SK-N-SH treated with all-trans-retinoic acid at 6 μM for 48 hours (cell line): ENCODE measurements at regions not wholly inside any gene's neighbourhood (a gene's known extent, or its start where the extent isn't known, plus 50 kb on each side); places are given as distances from the start of the nearest gene placed in this dataset.

Experiments used
- BACH2 ChIP-seq: fragments of 250-450 bp; sonication (Bioruptor Pico); IDR thresholded peaks from 2 replicates; pipeline ENCODE4 v1.9.0; 2021; ENCODE audit warnings: mild to moderate bottlenecking, borderline replicate concordance
- CREB5 ChIP-seq: fragments of 250-450 bp; sonication (Bioruptor Pico); IDR thresholded peaks from 2 replicates; pipeline ENCODE4 v1.5.1; 2020; ENCODE audit warnings: low read depth, mild to moderate bottlenecking, moderate library complexity
- CSDC2 ChIP-seq: fragments of 250-450 bp; sonication (Bioruptor Pico); IDR thresholded peaks from 2 replicates; pipeline ENCODE4 v1.5.0; 2020; ENCODE audit warnings: mild to moderate bottlenecking, moderate library complexity
- CSRNP3 ChIP-seq: fragments of 250-450 bp; sonication (Bioruptor Pico); IDR thresholded peaks from 2 replicates; pipeline ENCODE4 v1.5.1; 2021; ENCODE audit warnings: mild to moderate bottlenecking, moderate library complexity
- GLIS3 ChIP-seq: fragments of 250-450 bp; sonication (Bioruptor Pico); IDR thresholded peaks from 2 replicates; pipeline ENCODE4 v1.5.0; 2020; ENCODE audit warnings: mild to moderate bottlenecking, moderate library complexity
- OSR1 ChIP-seq: fragments of 250-450 bp; sonication (Bioruptor Pico); IDR thresholded peaks from 2 replicates; pipeline ENCODE4 v1.8.0; 2022; ENCODE audit warnings: moderate library complexity, mild to moderate bottlenecking, inconsistent platforms
- PATZ1 ChIP-seq: fragments of 250-450 bp; sonication (Bioruptor Pico); IDR thresholded peaks from 2 replicates; pipeline ENCODE4 v1.8.0; 2020; ENCODE audit warnings: mild to moderate bottlenecking, moderate library complexity, borderline replicate concordance
- POU6F1 ChIP-seq: fragments of 250-450 bp; sonication (Bioruptor Pico); IDR thresholded peaks from 2 replicates; pipeline ENCODE4 v1.8.0; 2021; ENCODE audit warnings: low read depth, mild to moderate bottlenecking, moderate library complexity, borderline replicate concordance
- TOX ChIP-seq: fragments of 250-450 bp; sonication (Bioruptor Pico); IDR thresholded peaks from 2 replicates; pipeline ENCODE4 v1.8.0; 2021; ENCODE audit warnings: mild to moderate bottlenecking, moderate library complexity, borderline replicate concordance
- ZC3H10 ChIP-seq: fragments of 250-450 bp; sonication (Bioruptor Pico); IDR thresholded peaks from 2 replicates; pipeline ENCODE4 v1.5.1; 2021; ENCODE audit warnings: mild to moderate bottlenecking, moderate library complexity
- ZFP3 ChIP-seq: fragments of 250-450 bp; sonication (Bioruptor Pico); IDR thresholded peaks from 2 replicates; pipeline ENCODE4 v1.5.0; 2020; ENCODE audit warnings: mild to moderate bottlenecking, moderate library complexity
- ZNF565 ChIP-seq: fragments of 450-650 bp; formaldehyde crosslinking; conservative IDR thresholded peaks from 2 replicates; pipeline ENCODE4 v1.5.0; 2020; ENCODE audit warnings: low read depth, mild to moderate bottlenecking, moderate library complexity
- TF ChIP-seq, protein P1 (sequence below): fragments of 250-450 bp; sonication (Bioruptor Pico); IDR thresholded peaks from 2 replicates; pipeline ENCODE4 v1.5.0; 2020; ENCODE audit warnings: mild to moderate bottlenecking, moderate library complexity

- TF ChIP-seq TOX (CRISPR knock-in tag) (no peak), POU6F1 (CRISPR knock-in tag) (no peak), PATZ1 (no peak), OSR1 (CRISPR knock-in tag) (no peak), ZC3H10 (CRISPR knock-in tag) (no peak), GLIS3 (CRISPR knock-in tag) (no peak), BACH2 (CRISPR knock-in tag) (no peak), CSDC2 (CRISPR knock-in tag) (no peak), CREB5 (CRISPR knock-in tag) (no peak), ZNF565 (CRISPR knock-in tag) (no peak), CSRNP3 (CRISPR knock-in tag) (no peak), ZFP3 (CRISPR knock-in tag) (no peak)
- TF ChIP-seq, protein P1, sequence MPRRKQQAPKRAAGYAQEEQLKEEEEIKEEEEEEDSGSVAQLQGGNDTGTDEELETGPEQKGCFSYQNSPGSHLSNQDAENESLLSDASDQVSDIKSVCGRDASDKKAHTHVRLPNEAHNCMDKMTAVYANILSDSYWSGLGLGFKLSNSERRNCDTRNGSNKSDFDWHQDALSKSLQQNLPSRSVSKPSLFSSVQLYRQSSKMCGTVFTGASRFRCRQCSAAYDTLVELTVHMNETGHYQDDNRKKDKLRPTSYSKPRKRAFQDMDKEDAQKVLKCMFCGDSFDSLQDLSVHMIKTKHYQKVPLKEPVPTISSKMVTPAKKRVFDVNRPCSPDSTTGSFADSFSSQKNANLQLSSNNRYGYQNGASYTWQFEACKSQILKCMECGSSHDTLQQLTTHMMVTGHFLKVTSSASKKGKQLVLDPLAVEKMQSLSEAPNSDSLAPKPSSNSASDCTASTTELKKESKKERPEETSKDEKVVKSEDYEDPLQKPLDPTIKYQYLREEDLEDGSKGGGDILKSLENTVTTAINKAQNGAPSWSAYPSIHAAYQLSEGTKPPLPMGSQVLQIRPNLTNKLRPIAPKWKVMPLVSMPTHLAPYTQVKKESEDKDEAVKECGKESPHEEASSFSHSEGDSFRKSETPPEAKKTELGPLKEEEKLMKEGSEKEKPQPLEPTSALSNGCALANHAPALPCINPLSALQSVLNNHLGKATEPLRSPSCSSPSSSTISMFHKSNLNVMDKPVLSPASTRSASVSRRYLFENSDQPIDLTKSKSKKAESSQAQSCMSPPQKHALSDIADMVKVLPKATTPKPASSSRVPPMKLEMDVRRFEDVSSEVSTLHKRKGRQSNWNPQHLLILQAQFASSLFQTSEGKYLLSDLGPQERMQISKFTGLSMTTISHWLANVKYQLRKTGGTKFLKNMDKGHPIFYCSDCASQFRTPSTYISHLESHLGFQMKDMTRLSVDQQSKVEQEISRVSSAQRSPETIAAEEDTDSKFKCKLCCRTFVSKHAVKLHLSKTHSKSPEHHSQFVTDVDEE (CRISPR knock-in tag): no peak
These were observed 223.8 kb downstream of the KIF2B start for GRCh38 chr17:54046570-54046969.
